ENCODE measurements at regions not wholly inside any gene's neighbourhood (a gene's known extent, or its start where the extent isn't known, plus 50 kb on each side); places are given as distances from the start of the nearest gene placed in this dataset.

- DNase-seq (ENCODE audit: low spot score): no peak
Measured at GRCh38 chr7:155993420-155994278, 181.4 kb upstream of the SHH start.

GRCh38 chr7:155992974-155993373, 180.7 kb upstream of the SHH start:
- DNase-seq (ENCODE audit: low spot score): no peak

GRCh38 chr7:155992538-155992937, 180.3 kb upstream of the SHH start:
- no peak for DNase-seq (ENCODE audit: low spot score)

GRCh38 chr7:155992107-155992506, 179.8 kb upstream of the SHH start:
- no peak for DNase-seq (ENCODE audit: low spot score)

- no peak for DNase-seq (ENCODE audit: low spot score)
Measured at GRCh38 chr7:155991470-155991869, 179.2 kb upstream of the SHH start.

- DNase-seq (ENCODE audit: low spot score): no peak
Measured at GRCh38 chr7:155988416-155988815, 176.2 kb upstream of the SHH start.

- DNase-seq (ENCODE audit: low spot score): no peak
Measured at GRCh38 chr7:155987681-155988235, 175.5 kb upstream of the SHH start.

- DNase-seq (ENCODE audit: low spot score): no peak
Measured at GRCh38 chr7:155986497-155987160, 174.4 kb upstream of the SHH start.

GRCh38 chr7:155985518-155986250, 173.4 kb upstream of the SHH start:
- no peak for DNase-seq (ENCODE audit: low spot score)

- DNase-seq (ENCODE audit: low spot score): no peak
Measured at GRCh38 chr7:155984609-155985405, 172.5 kb upstream of the SHH start.

GRCh38 chr7:155984028-155984580, 171.8 kb upstream of the SHH start:
- DNase-seq (ENCODE audit: low spot score): no peak

GRCh38 chr7:155983176-155983815, 171.0 kb upstream of the SHH start:
- DNase-seq (ENCODE audit: low spot score): no peak

- DNase-seq (ENCODE audit: low spot score): no peak
Measured at GRCh38 chr7:155981703-155982102, 169.4 kb upstream of the SHH start.

- no peak for DNase-seq (ENCODE audit: low spot score)
Measured at GRCh38 chr7:155980841-155981240, 168.6 kb upstream of the SHH start.

GRCh38 chr7:155979994-155980393, 167.7 kb upstream of the SHH start:
- no peak for DNase-seq (ENCODE audit: low spot score)

- no peak for DNase-seq (ENCODE audit: low spot score)
Measured at GRCh38 chr7:155979566-155979965, 167.3 kb upstream of the SHH start.

GRCh38 chr7:155975490-155975889, 163.2 kb upstream of the SHH start:
- DNase-seq (ENCODE audit: low spot score): no peak

- no peak for DNase-seq (ENCODE audit: low spot score)
Measured at GRCh38 chr7:155974186-155974897, 162.1 kb upstream of the SHH start.

GRCh38 chr7:155973451-155973997, 161.3 kb upstream of the SHH start:
- no peak for DNase-seq (ENCODE audit: low spot score)
